HG02840 (cell line): ENCODE measurements at regions not wholly inside any gene's neighbourhood (a gene's known extent, or its start where the extent isn't known, plus 50 kb on each side); places are given as distances from the start of the nearest gene placed in this dataset.

Source experiments
- ATAC-seq: cut with Tn5 transposase; IDR thresholded peaks from one replicate; pipeline ENCODE4 v1.9.1; 2021; ENCODE audit warnings: mild to moderate bottlenecking, moderate library complexity, moderate number of reproducible peaks; ENCODE audit not compliant: unreplicated experiment, low FRiP score

GRCh38 chr5:5089895-5090649, 50.1 kb upstream of the ADAMTS16 start:
- ATAC-seq: no peak
